Parathyroid adenoma (tissue), 2 donors: ENCODE measurements at regions not wholly inside any gene's neighbourhood (a gene's known extent, or its start where the extent isn't known, plus 50 kb on each side); places are given as distances from the start of the nearest gene placed in this dataset.

Source experiments
- H2AFZ ChIP-seq: fragments of 300-600 bp; sonication (generic); one replicate; pipeline ENCODE4 v1.7.0; 2017; ENCODE audit warnings: antibody characterized with exemption, mild to moderate bottlenecking
- H3K27ac ChIP-seq: fragments of 300-600 bp; sonication (generic); one replicate; pipeline ENCODE4 v1.7.0; 2017
- H3K27me3 ChIP-seq: fragments of 300-600 bp; sonication (generic); one replicate; pipeline ENCODE4 v1.7.0; 2017; ENCODE audit warnings: low read length; ENCODE audit not compliant: control insufficient read depth, insufficient read depth
- H3K36me3 ChIP-seq: fragments of 300-600 bp; sonication (generic); one replicate; pipeline ENCODE4 v1.7.0; 2017; ENCODE audit warnings: low read length; ENCODE audit not compliant: control insufficient read depth, insufficient read depth
- H3K4me1 ChIP-seq: fragments of 300-600 bp; sonication (generic); one replicate; pipeline ENCODE4 v1.7.0; 2017; ENCODE audit warnings: control low read depth
- H3K4me2 ChIP-seq: fragments of 300-600 bp; sonication (generic); one replicate; pipeline ENCODE4 v1.7.0; 2017; ENCODE audit warnings: low read length
- H3K4me3 ChIP-seq: fragments of 300-600 bp; sonication (generic); one replicate; pipeline ENCODE4 v1.7.0; 2017; ENCODE audit warnings: low read depth, low read length
- H3K79me2 ChIP-seq: fragments of 300-600 bp; sonication (generic); one replicate; pipeline ENCODE4 v1.7.0; 2017; ENCODE audit warnings: control low read depth
- H3K9ac ChIP-seq: fragments of 300-600 bp; sonication (generic); one replicate; pipeline ENCODE4 v1.7.0; 2017; ENCODE audit warnings: mild to moderate bottlenecking
- H3K9me3 ChIP-seq: fragments of 300-600 bp; sonication (generic); one replicate; pipeline ENCODE4 v1.7.0; 2017; ENCODE audit warnings: low read length; ENCODE audit not compliant: control insufficient read depth
- CTCF ChIP-seq: fragments of 300-600 bp; sonication (generic); IDR thresholded peaks from one replicate; pipeline ENCODE4 v1.7.0; 2017; ENCODE audit warnings: antibody characterized with exemption, mild to moderate bottlenecking
- donor health status: primary hyperparathyroidism.

DNA sequence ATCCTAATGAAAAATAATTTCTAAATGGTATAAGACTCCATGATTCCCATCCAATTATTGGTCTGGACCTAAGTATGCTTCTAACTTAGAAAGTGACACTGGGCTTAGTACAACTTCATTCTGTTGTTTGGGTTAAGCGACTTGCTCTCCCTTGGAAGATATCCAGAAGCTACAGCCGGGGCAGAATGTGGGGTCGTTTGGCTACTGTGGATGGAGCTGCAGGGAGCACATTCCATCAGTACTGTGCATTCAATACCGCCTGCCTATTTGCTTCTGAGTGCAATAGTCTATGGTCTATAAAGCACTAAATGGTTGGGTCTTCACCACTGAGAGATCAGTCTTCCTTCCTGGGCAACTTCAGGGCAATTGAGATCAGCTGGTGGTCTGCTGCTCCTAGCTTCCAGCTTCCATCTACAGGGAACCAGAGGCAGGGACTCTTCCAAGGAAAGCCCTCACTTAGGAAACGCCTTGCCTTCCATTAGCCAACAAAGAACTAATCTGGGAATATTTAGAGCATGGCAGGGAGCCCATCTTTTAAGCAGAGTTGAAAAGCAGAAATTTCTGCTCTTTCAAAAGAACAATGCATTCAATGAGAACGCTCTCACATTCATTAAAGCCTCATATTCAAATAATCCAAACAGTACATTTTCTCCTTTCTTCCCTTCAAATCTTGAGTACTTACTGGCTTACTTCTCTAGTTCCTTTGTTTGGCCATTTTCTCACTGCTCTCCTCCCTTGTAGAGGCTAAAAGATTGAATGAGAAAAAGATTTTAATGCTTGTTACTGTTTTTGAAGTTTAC lies 1049.9 kb upstream of the TENM3 start:
- Histone ChIP-seq H3K4me3 (no peak overlapping the region), H3K4me2 (no peak overlapping the region), H3K27me3 (no peaks in the 10 kb centered on the region), H3K9ac (no peak overlapping the region), H3K79me2 (no peaks in the 10 kb centered on the region), H3K27ac (no peak overlapping the region), H3K36me3 (no peaks in the 10 kb centered on the region), H3K4me1 (no peaks in the 10 kb centered on the region), H3K9me3 (no peaks in the 10 kb centered on the region), H2AFZ (no peak overlapping the region)
- TF ChIP-seq CTCF, result no peak

- no peaks in the 10 kb centered on the region for H3K36me3 ChIP-seq
- H2AFZ ChIP-seq, result no peak overlapping the region
- no peaks in the 10 kb centered on the region for H3K79me2 ChIP-seq
- no peak overlapping the region for H3K9ac ChIP-seq
- no peak overlapping the region for H3K27ac ChIP-seq
- H3K27me3 ChIP-seq, result no peaks in the 10 kb centered on the region
- no peaks in the 10 kb centered on the region for H3K9me3 ChIP-seq
- no peak overlapping the region for H3K4me2 ChIP-seq
- H3K4me1 ChIP-seq, result no peaks in the 10 kb centered on the region
- TF ChIP-seq CTCF, result no peak
- no peak overlapping the region for H3K4me3 ChIP-seq
These were observed 1049.1 kb upstream of the TENM3 start for GRCh38 chr4:181194096-181194495.

DNA sequence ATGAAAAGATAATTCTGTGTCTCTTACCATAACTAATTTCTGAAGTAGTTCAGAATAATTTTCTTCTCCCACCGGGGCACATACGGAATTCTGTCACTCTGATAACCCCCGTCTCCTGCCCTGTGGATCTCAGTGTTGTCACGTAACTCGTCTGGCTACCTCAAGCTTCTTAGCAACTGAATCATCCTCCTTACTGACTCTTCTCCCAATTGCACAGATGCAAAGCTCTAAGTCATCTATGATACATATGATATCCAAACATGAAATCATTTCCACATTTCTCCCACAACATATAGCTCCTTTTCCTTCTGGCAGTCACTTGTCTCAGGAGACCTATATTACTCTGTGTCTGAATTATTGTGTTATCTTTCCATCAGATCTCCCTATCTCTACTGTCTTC lies 1043.1 kb upstream of the TENM3 start:
- Histone ChIP-seq H3K36me3 (no peaks in the 10 kb centered on the region), H3K27ac (no peak overlapping the region), H3K9me3 (no peaks in the 10 kb centered on the region), H3K4me3 (no peak overlapping the region), H3K9ac (no peak overlapping the region), H3K27me3 (no peaks in the 10 kb centered on the region), H3K4me2 (no peak overlapping the region), H3K4me1 (no peaks in the 10 kb centered on the region), H2AFZ (no peak overlapping the region), H3K79me2 (no peaks in the 10 kb centered on the region)
- no peak for TF ChIP-seq CTCF

- Histone ChIP-seq H3K79me2 (no peaks in the 10 kb centered on the region), H3K27ac (no peak overlapping the region), H3K4me2 (no peak overlapping the region), H3K4me3 (no peak overlapping the region), H3K4me1 (no peaks in the 10 kb centered on the region), H2AFZ (no peak overlapping the region), H3K9ac (no peak overlapping the region), H3K36me3 (no peaks in the 10 kb centered on the region), H3K27me3 (no peaks in the 10 kb centered on the region), H3K9me3 (no peaks in the 10 kb centered on the region)
- no peak for TF ChIP-seq CTCF
These were observed 1041.0 kb upstream of the TENM3 start for GRCh38 chr4:181202240-181202639.

DNA sequence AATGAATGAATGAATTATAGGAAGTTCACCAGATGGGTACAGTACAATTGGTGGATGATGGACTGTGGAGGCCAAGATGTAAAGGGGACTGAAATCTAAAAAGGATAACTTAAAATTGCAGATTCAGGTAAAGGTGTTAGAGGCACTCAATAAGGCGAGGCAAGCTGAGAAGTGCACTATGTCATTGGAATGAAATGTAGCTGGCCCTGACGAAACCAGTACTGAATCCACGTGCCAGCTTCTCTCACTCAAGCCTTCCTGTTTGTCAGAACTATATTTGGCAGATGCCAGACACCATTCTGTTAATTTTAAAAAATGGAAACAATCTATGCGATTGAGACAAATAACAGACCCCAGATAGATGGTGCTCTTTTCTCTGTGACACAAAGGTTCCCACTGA lies 1039.1 kb upstream of the TENM3 start:
- no peaks in the 10 kb centered on the region for H3K79me2 ChIP-seq
- H3K4me3 ChIP-seq, result no peak overlapping the region
- no peak overlapping the region for H2AFZ ChIP-seq
- H3K27me3 ChIP-seq, result no peaks in the 10 kb centered on the region
- no peaks in the 10 kb centered on the region for H3K36me3 ChIP-seq
- no peak overlapping the region for H3K4me2 ChIP-seq
- no peak for TF ChIP-seq CTCF
- no peak overlapping the region for H3K9ac ChIP-seq
- no peaks in the 10 kb centered on the region for H3K4me1 ChIP-seq
- no peak overlapping the region for H3K27ac ChIP-seq
- no peaks in the 10 kb centered on the region for H3K9me3 ChIP-seq
